ENCODE measurements at regions not wholly inside any gene's neighbourhood (a gene's known extent, or its start where the extent isn't known, plus 50 kb on each side); places are given as distances from the start of the nearest gene placed in this dataset.
A peak's percentile ranks its signal among the peaks of the same experiment; 100 is the strongest.

DNA sequence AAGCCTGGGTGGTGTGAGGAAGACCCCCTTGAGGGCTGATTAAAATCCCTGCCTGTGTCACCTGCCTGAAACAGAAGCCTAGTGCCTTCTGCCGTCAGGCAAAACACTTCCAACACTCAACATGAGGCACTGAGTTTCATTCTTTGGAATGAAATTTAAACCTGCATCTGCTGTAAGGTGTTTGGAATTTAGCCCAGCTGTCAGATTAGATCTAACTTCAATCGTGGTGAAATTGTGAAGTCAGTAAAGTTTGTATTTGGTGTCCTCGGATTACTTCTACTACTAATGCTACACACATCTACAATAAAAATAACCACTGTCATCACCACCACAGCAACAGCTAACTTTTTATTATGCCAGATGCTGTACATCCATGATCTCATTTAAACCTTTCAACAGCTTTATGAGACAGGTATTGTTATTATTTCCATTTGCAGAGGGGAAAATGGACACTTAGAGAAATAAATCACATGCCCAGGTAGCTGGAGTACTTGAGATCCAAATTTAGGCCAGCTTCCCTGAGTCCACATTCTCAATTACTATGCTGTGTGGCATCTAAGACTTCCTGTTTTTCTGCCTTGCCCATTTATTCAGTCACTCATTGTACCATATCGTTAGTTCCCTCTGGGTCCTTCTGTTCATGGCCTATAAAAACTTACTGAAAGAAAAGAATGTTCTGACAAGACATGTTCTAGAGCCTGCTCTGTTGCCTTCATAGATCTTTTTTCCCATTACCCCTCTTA, 98.2 kb upstream of the GCFC2 start:
- no peak for ATAC-seq
- intact Hi-C loops (cut with DNase I), result no loop called here
- no peak for DNase-seq (ENCODE audit: missing footprints)

DNA sequence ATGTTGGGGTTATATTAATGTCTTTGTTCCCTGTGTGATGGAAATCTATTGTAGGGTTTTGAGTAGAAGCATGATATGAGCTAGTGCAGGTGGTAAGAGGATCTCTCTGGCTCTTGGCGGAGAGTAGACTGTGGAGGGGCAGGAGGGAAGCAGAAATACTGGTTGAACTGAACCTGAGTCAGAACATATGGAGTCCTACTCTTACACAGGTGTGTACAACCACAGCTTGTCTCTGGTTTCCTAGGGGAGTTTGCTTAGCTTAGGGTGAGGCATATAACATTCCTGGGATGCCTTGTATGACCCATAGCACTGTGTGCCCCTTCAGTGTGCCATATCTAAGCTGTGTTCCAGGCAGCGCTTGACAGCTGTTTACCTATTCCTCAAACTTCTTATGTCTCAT, 97.3 kb upstream of the GCFC2 start:
- intact Hi-C loops (cut with DNase I), result no loop called here
- DNase-seq (ENCODE audit: missing footprints) (no peak), ATAC-seq (no peak)

DNA sequence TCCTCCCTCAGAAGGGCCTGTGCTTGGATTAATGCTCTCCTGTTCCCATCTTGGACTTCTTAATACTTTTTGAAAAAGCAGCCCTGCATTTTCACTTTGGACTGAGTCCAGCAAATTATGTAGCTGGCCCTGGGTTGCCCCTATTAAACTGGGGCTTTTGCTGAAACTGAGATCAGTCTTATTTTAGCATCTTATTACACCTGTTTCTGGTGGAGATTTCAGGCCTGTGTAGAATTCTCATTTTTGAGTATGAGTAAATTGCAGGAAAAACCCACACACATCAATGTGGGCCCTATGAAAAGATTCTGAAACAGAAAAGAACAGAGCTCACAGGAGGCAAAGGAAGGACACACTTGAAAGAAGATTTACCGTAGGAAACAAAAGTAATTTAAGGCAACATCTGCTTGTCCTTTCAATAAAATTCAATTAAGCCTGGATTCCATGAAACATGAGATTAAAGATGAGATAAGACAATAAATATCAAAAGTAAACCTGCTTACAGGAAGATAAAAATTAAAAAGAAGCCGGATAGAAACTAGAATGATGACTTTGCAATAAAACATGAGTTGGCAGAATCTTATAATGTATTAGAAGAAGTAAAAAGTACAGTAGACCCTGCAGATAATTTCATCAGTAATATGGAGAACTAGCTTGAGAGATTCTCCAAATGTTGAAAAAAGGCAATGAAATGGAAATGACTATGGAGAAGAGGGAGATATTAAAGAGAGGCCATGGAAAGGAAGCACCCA, 90.7 kb upstream of the GCFC2 start:
- DNase-seq (ENCODE audit: missing footprints) (no peak), ATAC-seq (no peak)
- intact Hi-C loops (cut with DNase I), result no loop called here

DNA sequence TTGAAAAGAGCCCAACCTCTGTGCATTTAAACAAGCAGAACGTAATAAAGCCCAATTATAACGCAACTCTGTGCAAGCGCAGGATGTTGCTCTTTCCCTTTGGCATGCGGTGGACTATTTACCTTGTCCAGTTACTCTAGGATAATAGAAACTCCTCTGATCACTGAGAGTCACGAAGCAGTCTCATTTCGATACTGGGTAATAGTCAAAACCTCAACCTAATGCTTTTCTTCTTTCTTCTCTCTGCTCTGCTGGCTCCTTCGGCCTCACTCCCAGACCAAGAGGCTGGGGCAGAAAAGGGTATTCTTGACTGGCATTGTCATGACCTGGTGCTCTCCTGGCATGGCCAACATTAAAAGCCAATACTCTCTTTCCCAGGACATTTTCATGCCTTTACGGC, 89.7 kb upstream of the GCFC2 start:
- ATAC-seq (no peak), DNase-seq (ENCODE audit: missing footprints) (no peak)
- intact Hi-C loops (cut with DNase I), result no loop called here

DNA sequence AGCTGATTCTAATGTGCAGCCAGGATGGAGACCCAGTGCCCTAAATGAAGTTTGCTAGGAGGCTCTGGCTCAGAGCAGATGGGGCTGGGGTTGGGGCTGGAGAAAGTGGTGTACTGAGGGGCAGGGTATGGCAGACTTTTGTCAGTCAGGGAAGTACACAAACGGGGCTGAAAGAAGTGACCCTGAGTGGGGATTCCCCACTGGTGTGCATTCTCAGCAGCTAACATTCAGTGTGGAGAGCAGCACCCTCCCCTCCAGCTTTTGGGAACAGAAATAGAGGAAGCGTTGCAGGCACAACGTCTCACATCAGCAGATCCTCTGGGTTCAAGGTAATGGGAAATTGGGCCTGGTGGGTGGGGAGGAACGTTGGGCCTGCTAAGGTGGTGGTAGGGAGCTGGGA, 89.1 kb upstream of the GCFC2 start:
- intact Hi-C loops (cut with DNase I), result no loop called here
- ATAC-seq (no peak), DNase-seq (ENCODE audit: missing footprints) (no peak)

DNA sequence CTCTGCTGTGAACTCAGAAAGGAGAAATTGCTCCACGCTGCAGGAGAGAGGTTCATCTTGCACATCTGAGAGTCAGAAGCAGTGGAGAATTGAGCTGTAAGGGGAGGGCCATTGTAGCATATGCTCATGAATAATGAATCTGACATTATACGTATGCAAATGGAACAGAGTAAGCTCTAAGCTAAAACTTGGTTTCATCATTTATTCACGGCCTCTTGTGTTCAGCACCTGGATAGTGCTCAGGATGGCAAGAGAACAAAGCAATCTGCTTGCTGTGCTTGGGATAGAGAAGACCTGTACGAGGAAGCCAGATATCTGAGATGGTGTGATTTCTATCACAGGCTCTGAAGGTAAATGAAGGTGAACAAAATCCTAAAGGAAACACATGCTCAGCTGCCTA, 87.9 kb upstream of the GCFC2 start:
- DNase-seq (ENCODE audit: missing footprints), result no peak
- ATAC-seq, result no peak
- intact Hi-C loops (cut with DNase I), result no loop called here

DNA sequence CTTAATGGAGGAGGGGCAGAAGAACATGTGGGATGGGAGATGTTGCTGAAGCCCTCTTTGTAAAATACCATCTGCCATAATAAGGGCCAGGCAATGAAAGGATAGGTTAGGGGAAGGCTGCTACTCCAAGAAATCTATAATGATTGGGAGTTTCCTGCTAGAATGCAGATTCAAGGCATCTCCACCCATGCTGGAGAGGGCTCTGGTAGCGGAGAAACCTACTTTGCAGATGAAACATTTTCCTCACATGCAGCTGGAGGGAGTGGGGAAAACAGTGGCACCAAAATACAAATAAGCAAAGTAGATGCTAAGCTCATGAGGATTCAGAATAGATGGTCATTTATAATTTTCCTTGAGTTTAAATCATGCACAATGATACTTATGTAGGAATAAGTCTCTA, 82.3 kb upstream of the GCFC2 start:
- DNase-seq (ENCODE audit: missing footprints) (no peak), ATAC-seq (no peak)
- intact Hi-C loops (cut with DNase I), result no loop called here

DNA sequence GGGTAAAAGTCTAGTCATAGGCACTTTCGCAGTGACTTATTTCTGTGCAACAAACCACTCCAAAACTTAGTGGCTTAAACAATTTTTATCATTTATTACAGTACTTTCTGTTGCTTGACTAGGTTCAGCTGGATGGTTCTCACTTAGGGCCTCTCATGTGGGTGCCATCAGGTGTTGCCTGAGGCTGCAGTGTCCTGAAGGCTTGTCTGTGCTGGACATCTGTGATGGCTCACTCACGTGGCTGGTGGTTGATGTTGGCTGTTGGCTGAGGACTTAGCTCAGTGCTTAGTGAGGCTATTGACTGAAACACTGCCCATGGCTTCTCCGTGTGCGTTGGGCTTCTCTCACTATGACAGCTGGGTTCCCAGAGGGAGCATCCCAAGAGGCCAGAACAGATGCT, 81.4 kb upstream of the GCFC2 start:
- no peak for DNase-seq (ENCODE audit: missing footprints)
- ATAC-seq, result no peak
- intact Hi-C loops (cut with DNase I), result no loop called here

DNA sequence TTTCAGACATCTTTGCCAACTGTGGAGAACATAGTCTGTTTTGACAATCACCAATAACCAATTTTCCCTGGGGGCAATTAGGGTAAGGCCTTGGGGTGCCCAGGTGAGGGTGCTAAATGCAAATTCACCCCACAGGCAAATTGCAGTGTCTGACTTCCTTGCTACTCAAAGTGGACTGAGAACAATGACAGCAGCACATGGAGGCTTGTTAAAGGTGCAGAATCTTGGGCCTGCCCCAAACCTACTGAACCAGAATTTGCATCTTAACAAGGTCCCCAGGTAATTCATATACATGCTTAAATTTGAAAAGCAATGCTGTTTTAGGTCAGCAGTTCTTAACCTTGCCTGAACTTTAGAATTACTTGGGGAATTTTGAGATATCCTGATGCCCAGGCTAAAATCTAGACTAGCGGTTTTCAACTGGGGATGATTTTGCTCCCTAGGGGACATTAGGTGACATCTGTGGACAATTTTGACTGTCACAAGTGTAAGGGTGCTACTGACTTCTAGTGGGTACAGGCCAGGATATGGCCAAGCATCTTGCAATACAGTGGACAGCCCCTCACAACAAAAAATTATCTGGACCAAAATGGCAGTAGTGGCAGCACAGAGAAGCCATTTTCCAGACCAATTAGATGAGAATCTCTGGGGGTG, 80.2 kb upstream of the GCFC2 start:
- no peak for DNase-seq (ENCODE audit: missing footprints)
- intact Hi-C loops (cut with DNase I), result no loop called here
- ATAC-seq, result no peak

DNA sequence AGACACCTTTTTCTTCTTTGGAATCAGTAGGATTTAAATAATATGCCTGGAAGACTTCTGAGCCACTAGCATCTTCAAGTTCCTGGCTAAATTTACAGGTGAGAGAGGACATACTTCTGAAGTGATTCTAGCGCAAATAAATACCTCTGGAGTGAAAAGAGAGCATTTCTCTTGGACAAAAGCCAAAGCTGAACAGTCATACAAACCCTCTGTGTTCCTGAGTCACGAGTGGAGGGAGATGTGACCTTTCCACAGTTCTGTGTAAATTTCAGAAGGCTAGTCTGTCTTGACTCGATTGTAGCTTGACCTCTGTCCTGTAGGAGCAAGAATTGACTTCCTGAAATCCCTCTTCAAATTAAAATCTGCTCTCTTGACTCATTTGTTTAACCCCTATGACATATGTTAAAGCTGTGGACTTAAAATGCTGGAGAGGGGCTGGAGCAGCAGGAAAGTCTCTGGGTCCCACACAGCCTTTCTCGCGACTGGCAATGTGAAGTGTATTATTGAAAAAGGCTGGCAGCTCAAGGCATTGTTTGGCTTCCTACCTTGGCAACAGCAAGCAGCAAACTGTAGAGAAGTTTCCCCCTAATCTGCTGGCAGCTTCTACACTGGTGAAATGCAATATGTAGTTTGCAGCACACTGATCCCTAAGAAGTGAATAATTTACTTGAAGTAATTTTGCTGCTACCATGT, 79.6 kb upstream of the GCFC2 start:
- intact Hi-C loops (cut with DNase I), result no loop called here
- ATAC-seq, result no peak

DNA sequence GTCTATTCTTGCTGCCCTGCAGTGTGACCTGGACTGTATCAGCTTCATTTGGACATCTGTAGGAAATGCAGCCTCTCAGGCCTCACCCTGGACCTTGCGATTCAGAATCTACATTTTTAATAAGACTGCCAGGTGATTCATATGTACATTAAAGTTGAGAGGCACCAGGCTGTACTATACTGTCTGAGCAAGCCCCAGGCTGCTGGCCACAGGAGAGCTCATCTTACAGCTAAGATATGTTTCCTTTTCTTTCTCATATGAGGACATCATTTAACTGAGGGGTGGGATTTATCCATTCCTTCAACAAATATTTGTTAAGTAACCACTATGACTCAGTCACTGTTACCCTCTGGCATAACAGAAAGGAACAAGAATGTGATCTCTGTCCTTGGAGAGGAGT, 78.2 kb upstream of the GCFC2 start:
- no peak for DNase-seq (ENCODE audit: missing footprints)
- intact Hi-C loops (cut with DNase I), result loop anchor here (5.0 to 10.0 kb wide), 2 partner anchors 406 to 813 kb away; no protein-coding TSS in a partner anchor
- ATAC-seq, result no peak

More for the DNA sequence above, 79.6 kb upstream of the GCFC2 start:
- DNase-seq (ENCODE audit: missing footprints), result no peak

DNA sequence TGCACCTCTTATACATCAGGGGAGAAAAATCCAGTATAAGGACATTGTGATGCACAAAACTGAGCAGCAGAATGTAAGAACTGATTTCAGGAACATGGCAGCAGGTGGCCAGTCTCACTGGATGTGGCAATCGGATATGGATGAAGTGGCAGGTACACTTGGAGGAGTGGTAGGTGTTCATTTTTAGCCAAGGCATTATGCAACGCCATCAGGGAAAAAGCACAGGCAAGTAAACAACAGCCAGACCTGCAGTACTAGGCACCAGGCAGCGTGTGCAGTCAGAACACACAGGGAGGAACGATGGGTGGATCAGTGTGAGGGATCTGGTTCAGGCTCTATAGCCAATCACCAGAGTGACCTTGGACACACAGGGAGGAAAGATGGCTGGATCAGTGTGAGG, 77.4 kb upstream of the GCFC2 start:
- intact Hi-C loops (cut with DNase I), result loop anchor here (5.0 to 10.0 kb wide), 2 partner anchors 407 to 814 kb away; no protein-coding TSS in a partner anchor
- ATAC-seq (peak; percentile 13), DNase-seq (ENCODE audit: missing footprints) (no peak)

DNA sequence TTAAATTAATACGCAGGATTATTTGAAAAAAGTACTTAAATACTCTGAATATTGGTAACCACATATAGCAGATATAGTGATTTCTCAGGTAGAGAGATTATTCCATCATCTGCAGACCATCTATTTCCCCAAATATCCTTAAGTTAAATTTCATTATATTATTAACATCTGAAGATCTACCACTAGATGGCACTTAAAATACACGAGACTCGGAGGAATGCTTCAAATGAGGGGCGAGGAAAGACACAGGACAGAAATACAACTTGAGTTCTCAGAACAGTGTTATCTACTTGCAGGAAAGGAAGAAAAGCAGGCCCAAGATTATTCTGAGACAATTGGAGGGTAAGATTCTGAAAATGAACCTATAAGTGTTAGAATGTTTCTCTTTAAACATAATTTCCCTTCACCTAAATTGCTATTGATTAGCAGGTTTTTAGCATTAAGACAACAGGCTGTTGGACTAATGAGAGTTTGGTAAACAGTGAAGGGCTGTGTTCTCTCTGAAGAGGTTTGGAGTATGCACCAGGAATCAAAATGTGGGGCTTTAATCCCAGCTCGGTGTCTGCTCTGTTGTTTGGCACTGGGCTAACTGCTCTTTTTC, 76.9 kb upstream of the GCFC2 start:
- ATAC-seq (no peak), DNase-seq (ENCODE audit: missing footprints) (no peak)
- intact Hi-C loops (cut with DNase I), result loop anchor here (5.0 to 10.0 kb wide), 2 partner anchors 407 to 815 kb away; no protein-coding TSS in a partner anchor

DNA sequence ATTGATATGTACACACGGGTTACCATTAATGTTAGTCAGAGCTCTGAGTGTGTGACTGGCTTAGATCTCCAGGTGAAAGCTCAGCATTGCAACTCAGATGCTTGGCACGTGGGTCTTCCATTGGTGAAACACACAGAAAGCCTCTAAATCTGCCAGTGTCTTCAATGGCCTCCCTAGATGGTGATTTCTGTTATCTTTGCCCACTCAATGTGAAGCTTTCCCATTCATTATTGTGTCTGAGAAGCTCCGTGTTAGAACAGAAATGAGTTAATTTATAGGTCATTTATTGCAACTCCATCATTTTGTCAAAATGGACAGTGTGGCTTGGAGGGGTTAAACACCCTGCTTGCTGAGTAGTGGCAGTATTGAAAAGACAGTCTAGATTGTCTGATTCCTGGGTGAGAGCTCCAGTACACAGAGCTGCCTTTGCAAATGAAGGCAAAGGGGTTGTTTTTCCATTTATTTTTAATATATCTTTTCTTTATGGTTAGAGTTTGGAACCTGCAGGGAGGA, 64.7 kb upstream of the GCFC2 start:
- ATAC-seq, result no peak
- DNase-seq (ENCODE audit: missing footprints), result no peak

DNA sequence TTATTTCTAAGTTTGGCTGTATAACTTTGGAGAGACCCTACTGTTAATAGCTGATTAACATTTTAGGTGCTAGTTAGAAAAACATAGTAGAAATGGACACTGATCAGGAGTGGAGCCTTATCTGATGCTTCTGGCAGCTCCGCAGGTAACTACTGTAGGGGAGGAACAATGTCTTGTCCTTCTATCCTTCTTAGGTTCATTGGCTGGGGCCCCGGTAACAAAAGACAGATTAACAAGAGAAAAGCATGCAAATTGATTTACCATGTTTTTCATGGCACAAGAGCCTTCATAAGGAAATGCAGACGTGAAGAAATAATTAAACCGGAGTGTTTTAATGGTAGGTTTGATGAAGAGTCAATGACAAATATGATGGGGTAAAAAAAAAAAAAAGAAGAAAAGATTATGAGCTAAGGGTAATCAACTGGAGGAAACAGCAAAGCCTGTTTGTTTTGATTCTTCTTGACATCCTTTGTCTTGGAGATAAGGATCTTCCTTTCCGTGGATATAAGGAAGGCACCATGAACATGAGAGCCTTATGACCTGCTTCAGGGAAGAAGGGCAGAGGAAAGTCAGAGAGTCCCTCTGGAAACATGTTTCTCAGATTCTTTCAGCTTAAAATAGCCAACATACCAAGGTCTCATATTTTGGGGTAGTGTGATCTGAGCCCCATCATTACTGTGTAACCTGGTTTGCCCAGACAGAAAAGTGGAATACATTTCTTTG, 62.4 kb upstream of the GCFC2 start:
- DNase-seq (ENCODE audit: missing footprints) (no peak), ATAC-seq (no peak)

More for the DNA sequence above, 64.7 kb upstream of the GCFC2 start:
- intact Hi-C loops (cut with DNase I), result no loop called here

DNA sequence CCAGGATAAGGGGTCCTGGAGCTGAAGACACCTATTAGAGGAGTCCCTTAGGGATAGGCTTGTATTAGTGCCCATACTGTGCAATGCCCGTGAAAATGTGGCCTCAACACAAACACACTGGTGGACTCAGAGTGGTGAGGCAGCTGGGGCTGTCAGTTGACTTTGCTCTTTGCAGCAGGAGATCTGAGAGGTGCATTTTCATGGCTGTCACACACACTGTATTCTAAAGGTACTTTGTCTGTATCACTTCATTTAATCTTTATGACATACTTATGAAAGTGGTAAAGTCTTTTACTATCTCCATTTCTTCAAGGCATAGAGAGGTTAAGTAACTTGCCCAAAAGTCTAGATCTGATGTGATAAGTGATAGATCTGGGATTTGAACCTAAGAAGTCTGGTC, 55.1 kb upstream of the GCFC2 start:
- no peak for ATAC-seq
- intact Hi-C loops (cut with DNase I), result no loop called here
- DNase-seq (ENCODE audit: missing footprints), result no peak

More for the DNA sequence above, 62.4 kb upstream of the GCFC2 start:
- intact Hi-C loops (cut with DNase I), result no loop called here

DNA sequence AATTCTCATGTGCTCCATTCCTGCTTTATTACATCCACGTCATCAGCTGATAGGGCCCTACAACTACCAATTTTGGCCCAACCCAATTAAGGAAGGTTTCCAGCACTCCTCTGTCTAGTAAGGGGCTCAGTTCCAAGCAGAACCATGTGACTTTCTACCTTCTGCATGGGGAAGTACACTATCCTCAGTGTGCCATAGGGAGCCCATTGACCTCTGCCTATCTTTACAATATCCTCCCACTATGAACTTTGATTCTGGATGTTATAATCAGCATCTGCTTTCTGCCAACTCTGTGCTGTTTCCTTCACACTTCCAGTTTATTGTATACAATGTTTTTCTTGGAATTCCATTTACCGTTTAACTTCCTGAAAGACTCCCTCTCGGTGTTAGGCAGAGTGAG, 53.9 kb upstream of the GCFC2 start:
- no peak for DNase-seq (ENCODE audit: missing footprints)
- no peak for ATAC-seq
- intact Hi-C loops (cut with DNase I), result no loop called here

Data from Right ventricle myocardium inferior (tissue), 1 donor.